SK-N-SH (cell line): ENCODE measurements at regions not wholly inside any gene's neighbourhood (a gene's known extent, or its start where the extent isn't known, plus 50 kb on each side); places are given as distances from the start of the nearest gene placed in this dataset.

ENCODE experiments used
- CTCF ChIA-PET: fragments of 300-600, 350-600 bp; formaldehyde crosslinking; extraction: SDS; loops from one replicate; lab custom pipeline; 2021; lab: Yijun Ruan, JAX
- POLR2A ChIA-PET: fragments of 350-600 bp; sonication (Branson Sonifier 250); formaldehyde crosslinking; extraction: SDS; loops from one replicate; lab custom pipeline; 2020; ENCODE audit warnings: antibody characterized with exemption, inconsistent platforms; lab: Yijun Ruan, JAX
- DNase-seq: peaks from one replicate; pipeline ENCODE4 v3.0.0; 2012
- H2AFZ ChIP-seq: fragments of 200-600 bp; sonication (generic); 2 replicates; pipeline ENCODE4 v1.8.1; 2016; ENCODE audit warnings: antibody characterized with exemption, mild to moderate bottlenecking, low read depth
- H3F3A ChIP-seq: fragments of 200-600 bp; sonication (generic); replicated peaks from 2 replicates; pipeline ENCODE3; 2016; ENCODE audit warnings: antibody characterized with exemption, mild to moderate bottlenecking; ENCODE audit not compliant: insufficient read depth
- H3K27ac ChIP-seq, 2 experiments: fragments of 200-500 bp in 1 of 2; fragments of 200-600 bp in 1 of 2; sonication (Bioruptor generic) in 1 of 2; sonication (generic), shearing (Covaris generic) in 1 of 2; 2 replicates each; pipeline versions ENCODE4 v1.5.1 to v1.6.1; 2014 to 2016; ENCODE audit warnings: low read depth in 2 of 2, inconsistent platforms in 1 of 2, low read length in 1 of 2, mild to moderate bottlenecking in 1 of 2, mixed read lengths in 1 of 2
- H3K27me3 ChIP-seq: fragments of 200-600 bp; sonication (generic), shearing (Covaris generic); 2 replicates; pipeline ENCODE4 v1.6.1; 2016; ENCODE audit warnings: mixed run types; ENCODE audit not compliant: insufficient read depth
- H3K36me3 ChIP-seq, 2 experiments: fragments of 200-500 bp in 1 of 2; fragments of 200-600 bp in 1 of 2; sonication (Bioruptor generic) in 1 of 2; sonication (generic) in 1 of 2; replicated peaks in 1 of 2; 2 replicates each; pipeline versions ENCODE3 to v1.5.1; 2014 to 2016; ENCODE audit warnings: low read length in 1 of 2, mild to moderate bottlenecking in 1 of 2; ENCODE audit not compliant: insufficient read depth in 2 of 2, control insufficient read depth in 1 of 2
- H3K4me1 ChIP-seq, 2 experiments: fragments of 200-500 bp in 1 of 2; fragments of 200-600 bp in 1 of 2; sonication (Bioruptor generic) in 1 of 2; sonication (generic), shearing (Covaris generic) in 1 of 2; 2 replicates each; pipeline versions ENCODE4 v1.5.1 to v1.6.1; 2014 to 2016; ENCODE audit warnings: low read depth in 1 of 2, low read length in 1 of 2, mixed run types in 1 of 2; ENCODE audit not compliant: insufficient read depth in 2 of 2, control insufficient read depth in 1 of 2
- H3K4me2 ChIP-seq: fragments of 200-600 bp; sonication (generic), shearing (Covaris generic); 2 replicates; pipeline ENCODE4 v1.6.1; 2017; ENCODE audit warnings: mixed run types
- H3K4me3 ChIP-seq, 2 experiments: fragments of 200-500 bp in 1 of 2; fragments of 200-600 bp in 1 of 2; sonication (Bioruptor generic) in 1 of 2; sonication (generic), shearing (Covaris generic) in 1 of 2; 2 replicates each; pipeline versions ENCODE4 v1.5.1 to v1.8.1; 2014 to 2016; ENCODE audit warnings: low read depth in 2 of 2, inconsistent platforms in 1 of 2, low read length in 1 of 2, mild to moderate bottlenecking in 1 of 2, mixed read lengths in 1 of 2, moderate library complexity in 1 of 2
- H3K79me2 ChIP-seq: fragments of 200-600 bp; sonication (generic); 2 replicates; pipeline ENCODE4 v1.8.1; 2017; ENCODE audit warnings: mild to moderate bottlenecking; ENCODE audit not compliant: insufficient read depth
- H3K9ac ChIP-seq: fragments of 200-600 bp; sonication (generic); 2 replicates; pipeline ENCODE4 v1.6.1; 2017; ENCODE audit warnings: mixed run types
- H3K9me2 ChIP-seq: fragments of 200-600 bp; sonication (generic); 2 replicates; pipeline ENCODE4 v1.6.1; 2017; ENCODE audit warnings: mixed run types
- H3K9me3 ChIP-seq: fragments of 200-600 bp; sonication (generic); 2 replicates; pipeline ENCODE4 v1.6.1; 2017; ENCODE audit warnings: mixed run types, mild to moderate bottlenecking, moderate library complexity
- H4K20me1 ChIP-seq: fragments of 200-600 bp; sonication (generic); 2 replicates; pipeline ENCODE4 v1.6.1; 2017; ENCODE audit warnings: mild to moderate bottlenecking, mixed run types; ENCODE audit not compliant: insufficient read depth
- ELF1 ChIP-seq: IDR thresholded peaks from 2 replicates; pipeline ENCODE4 v1.4.0; 2012
- FOSL2 ChIP-seq: IDR thresholded peaks from 2 replicates; pipeline ENCODE4 v1.4.0; 2012; ENCODE audit warnings: low read depth, mild to moderate bottlenecking, moderate library complexity, borderline replicate concordance
- FOXM1 ChIP-seq: IDR thresholded peaks from 2 replicates; pipeline ENCODE4 v1.4.0; 2012; ENCODE audit warnings: low read depth, mild to moderate bottlenecking
- GATA2 ChIP-seq: sonication (generic); formaldehyde crosslinking; IDR thresholded peaks from 2 replicates; pipeline ENCODE4 v1.5.0; 2020; ENCODE audit warnings: mild to moderate bottlenecking, missing genetic modification reagents
- JUND ChIP-seq: IDR thresholded peaks from 2 replicates; pipeline ENCODE4 v1.4.0; 2012
- MAX ChIP-seq: IDR thresholded peaks from 2 replicates; pipeline ENCODE4 v1.4.0; 2012; ENCODE audit warnings: low read depth
- MEF2A ChIP-seq: IDR thresholded peaks from 2 replicates; pipeline ENCODE4 v1.4.0; 2012; ENCODE audit warnings: low read depth, borderline replicate concordance
- MXI1 ChIP-seq: IDR thresholded peaks from 2 replicates; pipeline ENCODE4 v1.6.1; 2012; ENCODE audit warnings: mild to moderate bottlenecking, low read depth, low read length, improper control_type of control experiment
- NFIC ChIP-seq: IDR thresholded peaks from 2 replicates; pipeline ENCODE4 v1.4.0; 2012; ENCODE audit warnings: borderline replicate concordance
- NRF1 ChIP-seq: IDR thresholded peaks from 2 replicates; pipeline ENCODE4 v1.6.1; 2012; ENCODE audit warnings: low read depth, mild to moderate bottlenecking, low read length
- POLR2AphosphoS5 ChIP-seq: IDR thresholded peaks from 2 replicates; pipeline ENCODE4 v1.6.1; 2012; ENCODE audit warnings: low read depth, low read length
- RCOR1 ChIP-seq: fragments of 150-350 bp; IDR thresholded peaks from 2 replicates; pipeline ENCODE4 v1.6.1; 2017; ENCODE audit warnings: antibody characterized with exemption, low read length
- RFX5 ChIP-seq: IDR thresholded peaks from 2 replicates; pipeline ENCODE4 v1.6.1; 2012; ENCODE audit warnings: mild to moderate bottlenecking, improper control_type of control experiment, low read length
- SMC3 ChIP-seq: IDR thresholded peaks from 2 replicates; pipeline ENCODE4 v1.6.1; 2012; ENCODE audit warnings: low read depth, low read length, improper control_type of control experiment
- TAF1 ChIP-seq: IDR thresholded peaks from 2 replicates; pipeline ENCODE4 v1.6.1; 2012; ENCODE audit warnings: low read depth, mild to moderate bottlenecking, low read length, moderate library complexity, borderline replicate concordance
- TEAD4 ChIP-seq: IDR thresholded peaks from 2 replicates; pipeline ENCODE4 v1.4.0; 2012; ENCODE audit warnings: mild to moderate bottlenecking, borderline replicate concordance; ENCODE audit not compliant: insufficient read depth
- USF1 ChIP-seq: IDR thresholded peaks from 2 replicates; pipeline ENCODE4 v1.4.0; 2012; ENCODE audit warnings: low read depth, borderline replicate concordance
- USF2 ChIP-seq: fragments of 150-350 bp; IDR thresholded peaks from 2 replicates; pipeline ENCODE4 v1.6.1; 2017; ENCODE audit warnings: antibody characterized with exemption, low read length, low read depth, borderline replicate concordance
- ZBTB33 ChIP-seq: IDR thresholded peaks from 2 replicates; pipeline ENCODE4 v1.4.0; 2012; ENCODE audit warnings: low read depth, borderline replicate concordance
- WGBS: methylation state at CpG from one replicate; pipeline ENCODE4 v1.1.6; 2017; ENCODE audit warnings: low lambda C conversion rate; 5-methylcytosine and 5-hydroxymethylcytosine counted together

GRCh38 chr11:112612250-112612849, 348.9 kb upstream of the NCAM1 start:
- peaks cover 36 to 58% of the 10 kb centered on the region in 2 experiments for H3K4me1 ChIP-seq
- peaks cover 18% of the 10 kb centered on the region for H3F3A ChIP-seq
- no peaks in the 10 kb centered on the region for H3K79me2 ChIP-seq
- H3K4me2 ChIP-seq, result peak overlapping the region; percentile 80
- no peaks in the 10 kb centered on the region for H4K20me1 ChIP-seq
- no peak for TF ChIP-seq ELF1
- TF ChIP-seq POLR2AphosphoS5, result no peak
- no peak for TF ChIP-seq MEF2A
- TF ChIP-seq MXI1, result no peak
- no peak for TF ChIP-seq TAF1
- TF ChIP-seq FOXM1, result no peak
- TF ChIP-seq MAX, result no peak
- TF ChIP-seq GATA2, result no peak
- POLR2A ChIA-PET, result no interaction called here
- H3K27ac ChIP-seq, result peak overlapping the region; percentile 96 to 97
- peak; percentile 58 for DNase-seq
- H3K36me3 ChIP-seq, result no peaks in the 10 kb centered on the region
- H3K27me3 ChIP-seq, result no peaks in the 10 kb centered on the region
- 36% methylated on average over 5 of the region's 5 CpGs for WGBS
- H3K9ac ChIP-seq, result peak overlapping the region; percentile 68
- H3K4me3 ChIP-seq, result no peak overlapping the region
- CTCF ChIA-PET, result interaction anchor here (0.9 to 1.5 kb wide), 6 partner anchors 24 to 677 kb away, joined by 3 to 7 read pairs (median 3); partner anchors contain the start of gene NCAM1
- H3K9me3 ChIP-seq, result no peaks in the 10 kb centered on the region
- H3K9me2 ChIP-seq, result no peaks in the 10 kb centered on the region
- no peak overlapping the region for H2AFZ ChIP-seq

- Histone ChIP-seq H3K9me3 (no peaks in the 10 kb centered on the region), H3F3A (peaks cover 18% of the 10 kb centered on the region), H3K9ac (peak overlapping the region; percentile 68), H3K9me2 (no peaks in the 10 kb centered on the region), H3K36me3 (no peaks in the 10 kb centered on the region), H2AFZ (no peak overlapping the region), H3K4me3 (no peak overlapping the region), H3K27me3 (no peaks in the 10 kb centered on the region), H3K79me2 (no peaks in the 10 kb centered on the region), H4K20me1 (no peaks in the 10 kb centered on the region), H3K27ac (peak overlapping the region; percentile 96 to 97), H3K4me2 (peak overlapping the region; percentile 80), H3K4me1 (peaks cover 37 to 52% of the 10 kb centered on the region in 2 experiments)
- peak; percentile 74 for DNase-seq
- 21% methylated on average over 8 of the region's 8 CpGs for WGBS
- CTCF ChIA-PET, result interaction anchor here (0.9 to 1.0 kb wide), 4 partner anchors 24 to 501 kb away, joined by 3 to 4 read pairs (median 3); partner anchors contain the start of gene NCAM1
- POLR2A ChIA-PET, result no interaction called here
- TF ChIP-seq USF2 (no peak), FOXM1 (peak; percentile 96), MAX (peak; percentile 62; the same call in 1 of the 2 replicates), RFX5 (no peak), NRF1 (no peak), ZBTB33 (0 out of 2 replicates have a peak, but pooled peaks have one; percentile 40), SMC3 (no peak), JUND (peak; percentile 95), TEAD4 (peak; percentile 97), FOSL2 (peak; percentile 91), USF1 (peak; percentile 76; the same call in 1 of the 2 replicates), NFIC (peak; percentile 95), TAF1 (peak; percentile 9; the same call in 1 of the 2 replicates), RCOR1 (no peak; the same call in 1 of the 2 replicates)
These were observed 347.9 kb upstream of the NCAM1 start for GRCh38 chr11:112613051-112613972.
